Stimulated activated CD4-positive, alpha-beta T cell treated with anti-CD3 and anti-CD28 coated beads, Interleukin-12 subunit alpha, Interleukin-12 subunit beta, amount 100 ng/mL, for 4 hours (primary cell): ENCODE measurements at regions not wholly inside any gene's neighbourhood (a gene's known extent, or its start where the extent isn't known, plus 50 kb on each side); places are given as distances from the start of the nearest gene placed in this dataset.

ENCODE experiments used
- DNase-seq: peaks from one replicate; pipeline ENCODE4 v3.0.0-alpha.2; 2020

GRCh38 chr5:4987431-4987830, 152.7 kb upstream of the ADAMTS16 start:
- DNase-seq, result no peak

GRCh38 chr5:4989118-4989517, 151.0 kb upstream of the ADAMTS16 start:
- DNase-seq, result no peak

- no peak for DNase-seq
These were observed 150.1 kb upstream of the ADAMTS16 start for GRCh38 chr5:4990017-4990416.

GRCh38 chr5:4990462-4990861, 149.7 kb upstream of the ADAMTS16 start:
- no peak for DNase-seq

- DNase-seq, result no peak
These were observed 148.2 kb upstream of the ADAMTS16 start for GRCh38 chr5:4991925-4992324.

GRCh38 chr5:4995014-4995413, 145.1 kb upstream of the ADAMTS16 start:
- DNase-seq, result no peak

- DNase-seq, result no peak
These were observed 134.8 kb upstream of the ADAMTS16 start for GRCh38 chr5:5005353-5005752.

- no peak for DNase-seq
These were observed 133.6 kb upstream of the ADAMTS16 start for GRCh38 chr5:5006548-5006947.

GRCh38 chr5:5009240-5009639, 130.9 kb upstream of the ADAMTS16 start:
- DNase-seq, result no peak

GRCh38 chr5:5011151-5011550, 129.0 kb upstream of the ADAMTS16 start:
- no peak for DNase-seq

GRCh38 chr5:5014586-5015235, 125.4 kb upstream of the ADAMTS16 start:
- no peak for DNase-seq

GRCh38 chr5:5017827-5018577, 122.1 kb upstream of the ADAMTS16 start:
- no peak for DNase-seq

- DNase-seq, result no peak
These were observed 121.6 kb upstream of the ADAMTS16 start for GRCh38 chr5:5018578-5018970.

GRCh38 chr5:5021436-5021835, 118.7 kb upstream of the ADAMTS16 start:
- DNase-seq, result no peak

- no peak for DNase-seq
These were observed 114.9 kb upstream of the ADAMTS16 start for GRCh38 chr5:5025098-5025773.

- DNase-seq, result no peak
These were observed 114.2 kb upstream of the ADAMTS16 start for GRCh38 chr5:5025774-5026408.

GRCh38 chr5:5026409-5026785, 113.7 kb upstream of the ADAMTS16 start:
- no peak for DNase-seq

- no peak for DNase-seq
These were observed 108.5 kb upstream of the ADAMTS16 start for GRCh38 chr5:5031665-5032064.

GRCh38 chr5:5037674-5038073, 102.5 kb upstream of the ADAMTS16 start:
- DNase-seq, result no peak

GRCh38 chr5:5039918-5040317, 100.2 kb upstream of the ADAMTS16 start:
- no peak for DNase-seq

- DNase-seq, result no peak
These were observed 99.4 kb upstream of the ADAMTS16 start for GRCh38 chr5:5040712-5041111.

- DNase-seq, result no peak
These were observed 97.3 kb upstream of the ADAMTS16 start for GRCh38 chr5:5042806-5043205.

- no peak for DNase-seq
These were observed 96.8 kb upstream of the ADAMTS16 start for GRCh38 chr5:5043346-5043745.
